GM19395 (cell line): ENCODE measurements at regions not wholly inside any gene's neighbourhood (a gene's known extent, or its start where the extent isn't known, plus 50 kb on each side); places are given as distances from the start of the nearest gene placed in this dataset.

Source experiments
- ATAC-seq: cut with Tn5 transposase; IDR thresholded peaks from one replicate; pipeline ENCODE4 v1.9.1; 2021; ENCODE audit warnings: mild to moderate bottlenecking, moderate library complexity; ENCODE audit not compliant: unreplicated experiment

DNA sequence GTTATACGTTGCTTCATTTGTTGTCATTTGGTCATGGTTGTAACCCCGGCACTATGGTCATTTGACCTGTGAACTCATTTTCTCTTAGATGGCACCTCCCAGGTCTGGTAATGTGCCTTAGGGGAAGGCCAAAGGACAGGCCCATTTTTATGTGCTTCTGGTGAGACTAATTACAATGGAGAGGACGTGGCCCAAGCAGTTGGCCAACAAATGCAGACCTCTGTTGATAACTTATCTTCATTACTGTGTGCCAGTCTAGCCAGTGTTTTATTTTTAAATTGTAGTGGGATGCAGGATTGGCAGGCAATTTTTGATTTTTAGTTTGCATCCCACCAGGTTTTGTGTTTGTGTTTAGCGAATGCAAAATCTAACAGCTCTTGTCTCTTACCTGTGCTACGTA is 321.5 kb upstream of the AKR1E2 start:
- no peak for ATAC-seq

DNA sequence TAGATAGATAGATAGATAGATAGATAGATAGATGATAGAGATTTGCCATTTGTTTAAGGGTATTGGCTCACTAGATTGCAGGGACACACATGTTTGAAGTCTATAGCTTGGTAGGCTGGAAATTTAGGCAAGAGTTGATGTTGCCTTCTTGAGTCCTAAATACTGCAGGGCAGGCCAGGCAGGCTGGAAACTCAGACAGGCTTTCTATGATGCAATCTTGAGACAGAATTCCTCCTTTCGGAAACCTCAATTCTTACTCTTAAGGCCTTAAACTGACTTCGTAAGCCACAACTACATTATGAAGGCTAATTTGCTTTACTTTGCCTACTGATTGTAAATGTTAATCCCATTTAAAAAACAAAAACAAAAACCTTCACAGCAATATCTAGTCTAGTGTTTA is 322.9 kb upstream of the AKR1E2 start:
- no peak for ATAC-seq

DNA sequence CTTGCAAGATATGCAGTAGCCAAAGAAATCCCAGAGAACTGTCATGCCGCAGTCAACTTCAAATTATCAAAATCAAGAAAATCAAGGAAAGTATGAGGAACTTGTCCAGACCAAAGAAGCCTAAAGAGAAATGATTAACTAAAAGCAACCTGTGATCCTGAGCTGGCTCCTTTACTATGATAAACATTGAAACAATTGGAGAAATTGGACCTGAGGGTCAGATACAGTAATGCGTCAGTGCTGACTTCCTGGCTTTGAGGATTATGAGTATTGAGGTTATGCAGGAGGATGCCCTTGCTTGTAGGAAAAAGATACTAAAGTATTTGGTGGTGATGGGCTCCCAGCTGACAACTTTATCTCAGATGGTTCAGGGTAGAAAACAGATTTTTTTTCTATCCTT is 324.7 kb upstream of the AKR1E2 start:
- ATAC-seq, result no peak

- no peak for ATAC-seq
Measured at GRCh38 chr10:4498711-4499251, 327.2 kb upstream of the AKR1E2 start.

DNA sequence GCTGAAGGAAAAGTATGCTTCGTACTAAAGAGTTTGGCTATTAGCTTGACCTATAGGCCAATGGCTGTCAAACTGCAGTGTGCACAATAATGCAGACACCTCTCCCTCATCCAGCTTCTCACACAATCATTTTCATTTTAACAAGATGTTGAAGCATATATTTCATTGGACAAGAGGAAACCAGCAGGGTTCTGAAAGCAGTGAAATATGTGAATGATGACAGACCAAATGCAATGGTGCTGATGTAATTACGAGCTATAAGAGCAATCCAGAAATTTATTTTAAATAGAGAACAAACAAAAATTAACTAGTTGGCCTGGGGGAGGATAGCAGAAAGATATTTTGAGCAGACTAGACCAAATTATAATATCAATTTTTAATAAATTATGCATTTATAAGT is 331.5 kb upstream of the AKR1E2 start:
- no peak for ATAC-seq

DNA sequence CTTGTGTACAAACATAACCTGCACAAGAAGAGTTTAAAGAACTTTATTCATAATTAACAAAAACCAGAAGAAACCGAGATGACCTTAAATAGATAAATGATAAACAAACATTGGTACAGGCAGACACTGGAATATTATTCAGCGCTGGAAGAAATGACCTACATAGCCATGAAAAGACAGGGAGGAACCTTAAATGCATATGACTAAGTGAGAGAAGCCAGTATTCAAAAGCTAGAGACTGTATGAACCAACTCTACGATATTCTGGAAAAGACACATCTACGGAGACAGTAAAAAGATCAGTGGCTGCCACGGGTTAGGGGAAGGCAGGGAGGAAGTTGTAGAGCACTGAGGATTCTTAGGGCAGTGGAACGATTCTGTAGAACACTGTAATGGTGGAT is 333.8 kb upstream of the AKR1E2 start:
- no peak for ATAC-seq

DNA sequence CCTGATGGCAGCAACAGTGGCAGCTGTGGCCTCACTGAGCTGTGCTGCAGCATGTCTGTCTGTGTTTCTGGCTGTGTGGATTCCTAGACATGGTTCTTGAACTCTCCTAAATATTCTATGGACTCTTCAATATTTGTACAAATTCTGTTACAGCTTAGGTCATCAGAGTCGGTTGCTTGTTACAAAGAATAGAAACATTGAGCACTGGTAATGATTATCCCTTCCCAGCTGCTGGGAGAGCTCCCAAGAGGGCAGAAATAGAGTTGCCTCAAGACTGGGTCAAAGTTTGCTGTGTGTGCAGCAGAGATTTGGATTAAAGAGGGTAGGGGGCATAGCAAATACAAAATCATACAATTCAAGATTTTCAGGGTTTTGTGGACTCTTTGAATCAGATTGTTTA is 337.1 kb upstream of the AKR1E2 start:
- no peak for ATAC-seq

DNA sequence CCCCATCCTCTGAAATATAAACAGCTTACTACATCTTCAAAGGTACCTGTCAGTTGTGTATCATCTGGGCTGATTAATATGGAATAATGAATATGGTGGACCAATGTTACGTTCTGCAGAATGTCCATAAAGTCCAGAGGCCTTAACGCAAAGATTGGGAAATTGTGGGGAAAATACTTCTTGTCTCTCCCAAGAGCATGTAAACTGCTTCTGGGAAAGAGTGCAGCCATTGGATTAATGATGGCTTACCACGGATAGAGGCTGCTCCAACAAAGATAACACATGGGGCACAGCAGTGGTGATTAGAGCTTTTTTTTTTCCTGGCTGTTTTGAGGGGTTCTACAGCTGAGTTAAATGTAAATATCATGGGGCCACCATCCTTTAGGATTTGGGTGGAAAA is 340.4 kb upstream of the AKR1E2 start:
- no peak for ATAC-seq

DNA sequence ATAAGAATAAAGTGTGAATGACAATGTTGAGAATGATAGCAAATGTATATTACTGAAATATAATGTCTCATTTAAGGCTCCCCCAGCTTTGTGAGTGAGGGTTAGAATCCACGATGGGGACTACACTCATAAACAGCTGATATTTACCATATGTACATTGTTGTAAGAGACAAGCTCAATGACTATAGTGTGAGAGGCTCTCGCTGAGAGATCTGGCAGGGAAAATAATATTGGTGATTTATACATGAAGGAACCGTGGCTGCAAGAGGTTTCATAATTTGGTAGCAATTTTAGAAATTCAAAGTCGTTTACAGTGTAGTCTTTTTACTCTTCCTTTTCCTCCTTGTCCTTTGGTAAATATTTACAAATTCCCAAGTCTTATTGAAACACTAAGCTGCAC is 342.2 kb upstream of the AKR1E2 start:
- no peak for ATAC-seq

- no peak for ATAC-seq
Measured at GRCh38 chr10:4482659-4483058, 343.3 kb upstream of the AKR1E2 start.

- no peak for ATAC-seq
Measured at GRCh38 chr10:4481192-4481591, 344.8 kb upstream of the AKR1E2 start.

DNA sequence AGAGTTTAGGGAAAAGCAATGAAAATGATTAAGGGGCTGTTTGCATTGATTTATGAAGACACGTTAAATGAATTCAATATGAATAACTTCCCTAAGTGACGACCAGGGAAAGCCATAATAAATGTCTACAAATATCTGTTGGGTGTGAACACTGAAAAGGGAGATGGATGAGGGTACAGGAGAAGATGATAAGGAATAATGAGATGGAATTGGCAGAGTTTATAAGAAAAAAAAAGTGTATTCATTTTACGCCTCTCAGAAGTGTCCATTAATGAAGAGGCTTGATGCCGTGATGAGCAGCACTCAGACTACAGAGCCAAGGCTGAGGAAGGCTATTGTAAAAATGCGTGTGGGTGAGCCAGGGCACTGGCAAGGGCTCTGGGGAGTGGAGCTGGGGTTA is 346.7 kb upstream of the AKR1E2 start:
- ATAC-seq, result no peak

- no peak for ATAC-seq
Measured at GRCh38 chr10:4477664-4478063, 348.3 kb upstream of the AKR1E2 start.

- no peak for ATAC-seq
Measured at GRCh38 chr10:4475827-4476490, 350.0 kb upstream of the AKR1E2 start.

GRCh38 chr10:4474829-4475228 is 351.2 kb upstream of the AKR1E2 start:
- no peak for ATAC-seq

GRCh38 chr10:4473977-4474376 is 352.0 kb upstream of the AKR1E2 start:
- ATAC-seq, result no peak

GRCh38 chr10:4472190-4472904 is 353.7 kb upstream of the AKR1E2 start:
- no peak for ATAC-seq

DNA sequence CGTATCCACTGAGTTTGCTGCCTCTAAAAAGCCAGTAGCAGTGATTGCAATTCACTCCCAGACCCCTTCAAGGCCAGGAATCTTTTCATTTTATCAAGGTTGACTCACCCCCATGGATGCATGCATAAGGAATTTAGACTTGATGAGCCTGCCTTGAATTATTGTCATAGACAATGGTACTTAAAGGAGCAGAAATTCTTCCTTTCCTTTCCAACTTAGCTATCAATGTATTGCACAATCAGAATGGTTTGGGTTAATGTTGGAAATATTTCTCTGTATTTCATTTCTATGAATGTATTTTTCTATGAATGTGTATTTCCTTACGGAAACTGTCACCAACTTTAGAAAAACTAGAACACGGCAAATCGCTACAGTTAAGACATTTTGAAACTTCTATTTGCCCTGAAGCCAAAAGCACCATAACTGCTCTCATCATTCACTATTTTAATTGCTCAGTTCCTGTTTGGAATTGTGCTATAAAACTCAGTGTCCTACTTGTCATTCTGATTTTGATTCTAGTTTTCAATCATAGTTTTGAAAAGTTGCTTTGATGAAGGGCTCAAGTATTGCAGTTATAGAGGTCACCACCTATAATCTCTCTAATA is 355.7 kb upstream of the AKR1E2 start:
- ATAC-seq, result no peak

- no peak for ATAC-seq
Measured at GRCh38 chr10:4467481-4467880, 358.5 kb upstream of the AKR1E2 start.

GRCh38 chr10:4460267-4460666 is 365.7 kb upstream of the AKR1E2 start:
- ATAC-seq, result no peak

- no peak for ATAC-seq
Measured at GRCh38 chr10:4459531-4459930, 366.5 kb upstream of the AKR1E2 start.

- no peak for ATAC-seq
Measured at GRCh38 chr10:4457597-4457996, 368.4 kb upstream of the AKR1E2 start.
